ENCODE measurements at regions not wholly inside any gene's neighbourhood (a gene's known extent, or its start where the extent isn't known, plus 50 kb on each side); places are given as distances from the start of the nearest gene placed in this dataset.

DNA sequence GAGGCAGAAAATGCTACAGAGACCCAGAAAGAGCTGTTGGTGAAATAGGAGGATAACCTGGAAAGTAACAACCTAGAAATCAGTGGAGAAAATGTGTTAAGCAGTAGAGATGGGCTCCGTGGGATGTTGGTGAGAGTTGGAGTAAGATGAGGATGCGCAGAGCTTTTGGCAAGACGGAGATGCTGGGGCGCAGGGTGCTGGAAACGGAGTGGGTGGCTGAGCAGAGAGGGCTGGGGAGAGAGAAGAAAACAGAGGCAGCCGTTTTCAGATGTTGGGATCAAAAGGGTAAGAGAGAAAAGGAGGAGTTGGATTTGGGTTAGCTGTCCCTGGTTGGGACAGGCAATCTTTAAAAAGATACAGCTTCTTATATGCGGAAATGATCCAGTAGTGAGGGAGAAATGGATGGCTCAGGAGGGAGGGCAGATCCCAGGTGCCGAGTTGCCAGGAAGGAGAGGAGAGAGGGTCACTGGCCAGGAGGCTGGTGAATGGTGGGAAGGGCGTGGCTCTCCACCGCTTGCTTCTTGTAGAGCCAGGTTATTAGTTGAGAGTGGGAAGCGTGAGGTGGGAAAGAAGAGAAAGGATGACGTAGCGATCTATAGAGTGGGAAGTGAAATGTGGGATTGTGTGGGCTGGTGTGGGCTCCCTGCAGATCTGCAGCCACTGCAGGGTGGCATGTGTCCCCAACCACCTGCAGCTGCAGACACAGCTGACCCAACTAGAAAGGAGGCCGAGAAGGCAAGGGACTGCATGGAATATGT is 182.2 kb upstream of the SVIL start:
- Histone ChIP-seq H2BK12ac (ENCODE audit: insufficient read length, low read depth, low read length) (no peak overlapping the region), H3T11ph (ENCODE audit: low read length) (no peak overlapping the region), H2BK120ac (ENCODE audit: low read depth, low read length, poor library complexity, severe bottlenecking) (no peak overlapping the region), H2BK15ac (ENCODE audit: low read depth, low read length) (no peak overlapping the region), H2BK20ac (ENCODE audit: low read depth, low read length, poor library complexity, severe bottlenecking) (no peak overlapping the region), H3K27me3 (ENCODE audit: insufficient read depth, low read length) (no peaks in the 10 kb centered on the region), H2BK5ac (ENCODE audit: insufficient read length, low read length) (no peak overlapping the region), H3K79me2 (ENCODE audit: insufficient read depth, low read length) (no peaks in the 10 kb centered on the region), H3K9me3 (ENCODE audit: control insufficient read depth, low read depth, low read length) (no peaks in the 10 kb centered on the region), H3K18ac (ENCODE audit: insufficient read length, low read depth, low read length) (no peak overlapping the region), H4K20me1 (ENCODE audit: control insufficient read depth, insufficient read depth, insufficient read length) (no peaks in the 10 kb centered on the region), H3K14ac (ENCODE audit: insufficient read depth, low read length) (no peak overlapping the region), H4K91ac (ENCODE audit: insufficient read length, low read depth, low read length) (no peak overlapping the region), H4K8ac (replicated peaks; ENCODE audit: insufficient read length, low read depth, low read length) (no peak overlapping the region), H2AFZ (ENCODE audit: low read length) (no peak overlapping the region), H3K56ac (ENCODE audit: insufficient read length, low read depth, low read length) (no peak overlapping the region), H3K23me2 (ENCODE audit: insufficient read length, low read depth, low read length, poor library complexity, severe bottlenecking) (peaks cover 3% of the 10 kb centered on the region), H3K9ac (ENCODE audit: extremely low read depth, insufficient read length, low read length) (no peak overlapping the region), H3K79me1 (ENCODE audit: insufficient read depth, low read depth, low read length, poor library complexity, severe bottlenecking) (no peaks in the 10 kb centered on the region), H4K5ac (ENCODE audit: insufficient read length, low read depth, low read length) (no peak overlapping the region), H3K23ac (ENCODE audit: insufficient read length, low read depth, low read length) (no peak overlapping the region), H2AK5ac (ENCODE audit: insufficient read length, low read length) (no peak overlapping the region), H3K4ac (ENCODE audit: low read depth, low read length) (no peak overlapping the region), H3K4me2 (ENCODE audit: insufficient read depth, insufficient read length, low read length) (no peak overlapping the region), H3K4me1 (ENCODE audit: insufficient read depth, low read length) (no peaks in the 10 kb centered on the region; the same call in 1 of the 2 replicates), H3K27ac (ENCODE audit: insufficient read length, low read depth, low read length) (no peak overlapping the region)
- peaks cover 3% of the 10 kb centered on the region in 2 experiments; a peak in 2 of 4 replicates for H3K4me1 Mint-ChIP-seq
- H3K27ac Mint-ChIP-seq: no peak overlapping the region; a peak in 1 of 7 replicates
- no peak for DNase-seq
- H3K36me3 Mint-ChIP-seq (ENCODE audit: insufficient read depth in 1 of 3, low read depth in 3 of 3): no peaks in the 10 kb centered on the region
- H3K4me3 Mint-ChIP-seq: no peak overlapping the region
- peaks cover 14% of the 10 kb centered on the region for H3K27me3 Mint-ChIP-seq (ENCODE audit: low read depth)
- TF ChIP-seq, protein P1, sequence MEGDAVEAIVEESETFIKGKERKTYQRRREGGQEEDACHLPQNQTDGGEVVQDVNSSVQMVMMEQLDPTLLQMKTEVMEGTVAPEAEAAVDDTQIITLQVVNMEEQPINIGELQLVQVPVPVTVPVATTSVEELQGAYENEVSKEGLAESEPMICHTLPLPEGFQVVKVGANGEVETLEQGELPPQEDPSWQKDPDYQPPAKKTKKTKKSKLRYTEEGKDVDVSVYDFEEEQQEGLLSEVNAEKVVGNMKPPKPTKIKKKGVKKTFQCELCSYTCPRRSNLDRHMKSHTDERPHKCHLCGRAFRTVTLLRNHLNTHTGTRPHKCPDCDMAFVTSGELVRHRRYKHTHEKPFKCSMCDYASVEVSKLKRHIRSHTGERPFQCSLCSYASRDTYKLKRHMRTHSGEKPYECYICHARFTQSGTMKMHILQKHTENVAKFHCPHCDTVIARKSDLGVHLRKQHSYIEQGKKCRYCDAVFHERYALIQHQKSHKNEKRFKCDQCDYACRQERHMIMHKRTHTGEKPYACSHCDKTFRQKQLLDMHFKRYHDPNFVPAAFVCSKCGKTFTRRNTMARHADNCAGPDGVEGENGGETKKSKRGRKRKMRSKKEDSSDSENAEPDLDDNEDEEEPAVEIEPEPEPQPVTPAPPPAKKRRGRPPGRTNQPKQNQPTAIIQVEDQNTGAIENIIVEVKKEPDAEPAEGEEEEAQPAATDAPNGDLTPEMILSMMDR (conservative IDR thresholded peaks at IDR 0.05): no peak
- 100% methylated on average over 3 of the region's 14 CpGs for WGBS (ENCODE audit: extremely low coverage, insufficient read length, low lambda C conversion rate)
- no peaks in the 10 kb centered on the region for H3K9me3 Mint-ChIP-seq
